ENCODE measurements at regions not wholly inside any gene's neighbourhood (a gene's known extent, or its start where the extent isn't known, plus 50 kb on each side); places are given as distances from the start of the nearest gene placed in this dataset.

GRCh38 chr2:196403471-196403870, 232.1 kb upstream of the STK17B start:
- Histone ChIP-seq H3K27me3 (ENCODE audit: low read depth) (no peaks in the 10 kb centered on the region), H3K36me3 (replicated peaks) (no peaks in the 10 kb centered on the region), H3K4me3 (no peak overlapping the region), H3K4me1 (no peaks in the 10 kb centered on the region), H3K9me3 (no peaks in the 10 kb centered on the region)
- in situ Hi-C loops (cut with MboI; ENCODE audit: low sequenced_read_pairs), result no loop called here
- DNase-seq (ENCODE audit: low spot score in 2 of 2), result no peak

GRCh38 chr2:196404276-196404675, 232.9 kb upstream of the STK17B start:
- Histone ChIP-seq H3K4me3 (no peak overlapping the region), H3K9me3 (no peaks in the 10 kb centered on the region), H3K27me3 (ENCODE audit: low read depth) (no peaks in the 10 kb centered on the region), H3K4me1 (no peaks in the 10 kb centered on the region), H3K36me3 (replicated peaks) (no peaks in the 10 kb centered on the region)
- in situ Hi-C loops (cut with MboI; ENCODE audit: low sequenced_read_pairs), result no loop called here
- DNase-seq (ENCODE audit: low spot score in 2 of 2), result no peak

GRCh38 chr2:196407675-196408264, 231.7 kb upstream of the CCDC150 start:
- Histone ChIP-seq H3K4me3 (no peak overlapping the region), H3K36me3 (replicated peaks) (no peaks in the 10 kb centered on the region), H3K4me1 (no peaks in the 10 kb centered on the region), H3K27me3 (ENCODE audit: low read depth) (no peaks in the 10 kb centered on the region), H3K9me3 (no peaks in the 10 kb centered on the region)
- no peak for DNase-seq (ENCODE audit: low spot score in 2 of 2)
- in situ Hi-C loops (cut with MboI; ENCODE audit: low sequenced_read_pairs), result no loop called here

- Histone ChIP-seq H3K9me3 (no peaks in the 10 kb centered on the region), H3K27me3 (ENCODE audit: low read depth) (no peaks in the 10 kb centered on the region), H3K4me1 (no peaks in the 10 kb centered on the region), H3K4me3 (no peak overlapping the region), H3K36me3 (replicated peaks) (no peaks in the 10 kb centered on the region)
- no peak for DNase-seq (ENCODE audit: low spot score in 2 of 2)
- in situ Hi-C loops (cut with MboI; ENCODE audit: low sequenced_read_pairs), result no loop called here
Measured at GRCh38 chr2:196409376-196409775, 230.1 kb upstream of the CCDC150 start.

GRCh38 chr2:196410008-196410407, 229.5 kb upstream of the CCDC150 start:
- no peaks in the 10 kb centered on the region for H3K36me3 ChIP-seq (replicated peaks)
- no peaks in the 10 kb centered on the region for H3K4me1 ChIP-seq
- no peaks in the 10 kb centered on the region for H3K9me3 ChIP-seq
- in situ Hi-C loops (cut with MboI; ENCODE audit: low sequenced_read_pairs), result no loop called here
- no peaks in the 10 kb centered on the region for H3K27me3 ChIP-seq (ENCODE audit: low read depth)
- no peak for DNase-seq (ENCODE audit: low spot score in 2 of 2)
- H3K4me3 ChIP-seq, result no peak overlapping the region

- Histone ChIP-seq H3K36me3 (replicated peaks) (no peaks in the 10 kb centered on the region), H3K27me3 (ENCODE audit: low read depth) (no peaks in the 10 kb centered on the region; the same call in none of the 2 replicates), H3K9me3 (no peaks in the 10 kb centered on the region), H3K4me1 (no peaks in the 10 kb centered on the region), H3K4me3 (no peak overlapping the region)
- in situ Hi-C loops (cut with MboI; ENCODE audit: low sequenced_read_pairs), result no loop called here
- DNase-seq (ENCODE audit: low spot score in 2 of 2), result no peak
Measured at GRCh38 chr2:196413821-196414274, 225.7 kb upstream of the CCDC150 start.

- no peaks in the 10 kb centered on the region for H3K36me3 ChIP-seq (replicated peaks)
- in situ Hi-C loops (cut with MboI; ENCODE audit: low sequenced_read_pairs), result no loop called here
- no peaks in the 10 kb centered on the region for H3K4me1 ChIP-seq
- H3K27me3 ChIP-seq (ENCODE audit: low read depth), result peaks cover 2% of the 10 kb centered on the region
- no peak for DNase-seq (ENCODE audit: low spot score in 2 of 2)
- no peak overlapping the region for H3K4me3 ChIP-seq
- H3K9me3 ChIP-seq, result no peaks in the 10 kb centered on the region
Measured at GRCh38 chr2:196415384-196415783, 224.1 kb upstream of the CCDC150 start.

- in situ Hi-C loops (cut with MboI; ENCODE audit: low sequenced_read_pairs), result no loop called here
- no peak for DNase-seq (ENCODE audit: low spot score in 2 of 2)
- H3K36me3 ChIP-seq (replicated peaks), result no peaks in the 10 kb centered on the region
- H3K27me3 ChIP-seq (ENCODE audit: low read depth), result peaks cover 2% of the 10 kb centered on the region
- H3K9me3 ChIP-seq, result no peaks in the 10 kb centered on the region
- no peak overlapping the region for H3K4me3 ChIP-seq
- no peaks in the 10 kb centered on the region for H3K4me1 ChIP-seq
Measured at GRCh38 chr2:196420143-196420542, 219.4 kb upstream of the CCDC150 start.

- Histone ChIP-seq H3K9me3 (no peaks in the 10 kb centered on the region), H3K27me3 (ENCODE audit: low read depth) (peaks cover 2% of the 10 kb centered on the region), H3K36me3 (replicated peaks) (no peaks in the 10 kb centered on the region), H3K4me3 (no peak overlapping the region), H3K4me1 (no peaks in the 10 kb centered on the region)
- in situ Hi-C loops (cut with MboI; ENCODE audit: low sequenced_read_pairs), result no loop called here
- no peak for DNase-seq (ENCODE audit: low spot score in 2 of 2)
Measured at GRCh38 chr2:196421880-196422279, 217.6 kb upstream of the CCDC150 start.

- Histone ChIP-seq H3K9me3 (no peaks in the 10 kb centered on the region), H3K4me3 (no peak overlapping the region), H3K36me3 (replicated peaks) (no peaks in the 10 kb centered on the region), H3K4me1 (no peaks in the 10 kb centered on the region), H3K27me3 (ENCODE audit: low read depth) (peaks cover 2% of the 10 kb centered on the region; the same call in 1 of the 2 replicates)
- DNase-seq (ENCODE audit: low spot score in 2 of 2), result no peak
- in situ Hi-C loops (cut with MboI; ENCODE audit: low sequenced_read_pairs), result no loop called here
Measured at GRCh38 chr2:196422361-196422760, 217.2 kb upstream of the CCDC150 start.

GRCh38 chr2:196426122-196426521, 213.4 kb upstream of the CCDC150 start:
- no peak overlapping the region for H3K4me3 ChIP-seq
- no peaks in the 10 kb centered on the region for H3K9me3 ChIP-seq
- 0 out of 2 replicates have a peak, but pooled peaks cover 4% of the 10 kb centered on the region for H3K27me3 ChIP-seq (ENCODE audit: low read depth)
- no peaks in the 10 kb centered on the region for H3K36me3 ChIP-seq (replicated peaks)
- DNase-seq (ENCODE audit: low spot score in 2 of 2), result no peak
- in situ Hi-C loops (cut with MboI; ENCODE audit: low sequenced_read_pairs), result no loop called here
- no peaks in the 10 kb centered on the region for H3K4me1 ChIP-seq

GRCh38 chr2:196427986-196428634, 211.4 kb upstream of the CCDC150 start:
- Histone ChIP-seq H3K36me3 (replicated peaks) (no peaks in the 10 kb centered on the region), H3K9me3 (no peaks in the 10 kb centered on the region), H3K4me3 (no peak overlapping the region), H3K27me3 (ENCODE audit: low read depth) (0 out of 2 replicates have a peak, but pooled peaks cover 4% of the 10 kb centered on the region), H3K4me1 (no peaks in the 10 kb centered on the region)
- in situ Hi-C loops (cut with MboI; ENCODE audit: low sequenced_read_pairs), result no loop called here
- DNase-seq (ENCODE audit: low spot score in 2 of 2), result peak in 1 of 2 experiments; percentile 34

GRCh38 chr2:196431076-196431475, 208.4 kb upstream of the CCDC150 start:
- in situ Hi-C loops (cut with MboI; ENCODE audit: low sequenced_read_pairs), result no loop called here
- no peak for DNase-seq (ENCODE audit: low spot score in 2 of 2)
- Histone ChIP-seq H3K9me3 (no peaks in the 10 kb centered on the region), H3K27me3 (ENCODE audit: low read depth) (0 out of 2 replicates have a peak, but pooled peaks cover 4% of the 10 kb centered on the region), H3K4me1 (no peaks in the 10 kb centered on the region), H3K36me3 (replicated peaks) (no peaks in the 10 kb centered on the region), H3K4me3 (no peak overlapping the region)

- H3K36me3 ChIP-seq (replicated peaks), result no peaks in the 10 kb centered on the region
- no peak overlapping the region for H3K4me3 ChIP-seq
- in situ Hi-C loops (cut with MboI; ENCODE audit: low sequenced_read_pairs), result no loop called here
- H3K27me3 ChIP-seq (ENCODE audit: low read depth), result 0 out of 2 replicates have a peak, but pooled peaks cover 4% of the 10 kb centered on the region
- peak; percentile 15 to 33 for DNase-seq (ENCODE audit: low spot score in 2 of 2)
- no peaks in the 10 kb centered on the region for H3K9me3 ChIP-seq
- H3K4me1 ChIP-seq, result no peaks in the 10 kb centered on the region
Measured at GRCh38 chr2:196431957-196432356, 207.6 kb upstream of the CCDC150 start.

All from HAP-1 (cell line).